GM12878 (cell line): ENCODE measurements at regions not wholly inside any gene's neighbourhood (a gene's known extent, or its start where the extent isn't known, plus 50 kb on each side); places are given as distances from the start of the nearest gene placed in this dataset.

Experiments
- CEBPB ChIP-seq, 2 experiments: fragments of 150-350 bp in 1 of 2; IDR thresholded peaks; 2 replicates each; pipeline ENCODE4 v1.6.1; 2012 to 2014; ENCODE audit warnings: low read depth in 2 of 2, low read length in 2 of 2, borderline replicate concordance in 1 of 2, inconsistent platforms in 1 of 2
- CHD1 ChIP-seq: IDR thresholded peaks from 2 replicates; pipeline ENCODE4 v1.6.1; 2012; ENCODE audit warnings: low read depth, low read length, improper control_type of control experiment
- CTCF ChIP-seq, 3 experiments: IDR thresholded peaks in 2 of 3; conservative IDR thresholded peaks in 1 of 3; 2 replicates each; pipeline ENCODE4 v1.5.1; 2011; ENCODE audit warnings: low read depth in 3 of 3, low read length in 3 of 3, mild to moderate bottlenecking in 3 of 3, control low read depth in 2 of 3, moderate library complexity in 2 of 3, inconsistent platforms in 1 of 3, mixed read lengths in 1 of 3; ENCODE audit not compliant: control insufficient read depth in 2 of 3, insufficient read depth in 1 of 3; ENCODE audit errors: extremely low read depth in 1 of 3
- MEF2A ChIP-seq: IDR thresholded peaks from 2 replicates; pipeline ENCODE4 v1.6.1; 2011; ENCODE audit warnings: low read depth, mild to moderate bottlenecking, low read length, moderate library complexity; ENCODE audit not compliant: insufficient read depth
- POLR2AphosphoS5 ChIP-seq: IDR thresholded peaks from 2 replicates; pipeline ENCODE4 v1.6.1; 2011; ENCODE audit warnings: mild to moderate bottlenecking, low read length, inconsistent platforms

GRCh38 chr13:111555903-111556302, 235.5 kb downstream of the TEX29 start:
- no peak for TF ChIP-seq CTCF (IDR thresholded peaks at IDR 0.05 in 2 of 3, conservative IDR thresholded peaks at IDR 0.05 in 1 of 3; ENCODE audit: control insufficient read depth in 2 of 3, extremely low read depth in 1 of 3, insufficient read depth in 1 of 3, low read depth in 3 of 3, low read length in 3 of 3)
- no peak for TF ChIP-seq POLR2AphosphoS5
- TF ChIP-seq MEF2A = no peak
- no peak for TF ChIP-seq CEBPB (IDR thresholded peaks at IDR 0.05; ENCODE audit: borderline replicate concordance in 1 of 2, low read depth in 2 of 2, low read length in 2 of 2)
- no peak for TF ChIP-seq CHD1
